ENCODE measurements at regions not wholly inside any gene's neighbourhood (a gene's known extent, or its start where the extent isn't known, plus 50 kb on each side); places are given as distances from the start of the nearest gene placed in this dataset.

DNA sequence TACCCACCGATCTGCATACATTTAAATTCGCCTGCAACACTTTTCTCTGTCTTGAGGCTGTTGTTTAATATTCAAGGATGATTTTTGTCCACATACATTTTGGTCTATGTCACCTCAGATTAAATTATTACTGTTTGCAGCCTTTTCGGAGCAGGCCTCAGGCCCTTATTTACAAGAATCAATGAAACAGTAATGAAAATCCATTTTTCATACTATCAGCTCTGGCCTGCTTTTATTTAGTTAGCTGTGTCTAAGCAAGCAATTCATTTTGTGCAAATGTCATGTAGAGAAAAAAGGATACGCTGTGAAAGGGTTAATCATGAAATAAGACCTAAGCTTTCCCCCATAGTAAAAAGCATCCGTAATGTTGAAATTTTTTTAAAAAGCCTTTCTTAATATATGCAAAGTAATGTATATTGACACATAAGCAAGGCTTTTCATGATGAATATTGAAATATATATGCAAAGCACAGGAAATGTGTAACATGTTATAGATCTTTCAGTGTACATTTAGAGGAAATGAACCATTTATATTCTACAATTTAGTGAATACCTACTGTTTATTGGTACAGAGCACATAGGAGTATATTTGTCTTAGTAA, 1135.3 kb upstream of the ZEB2 start:
- peak in 1 of 6 donors; percentile 38 for DNase-seq (ENCODE audit: low read depth in 4 of 6, low spot score in 6 of 6)
- no peaks in the 10 kb centered on the region for H3K4me1 ChIP-seq (ENCODE audit: control insufficient read depth, insufficient read depth, low read length)
- WGBS (ENCODE audit: insufficient coverage), result no CpG with 5 or more reads among the region's 5 CpGs
- H3K27me3 ChIP-seq (ENCODE audit: control insufficient read depth, insufficient read depth, low read length), result no peaks in the 10 kb centered on the region
- no peaks in the 10 kb centered on the region for H3K36me3 ChIP-seq (ENCODE audit: control insufficient read depth, insufficient read depth, low read length)
- no peaks in the 10 kb centered on the region for H3K9me3 ChIP-seq (ENCODE audit: control insufficient read depth, insufficient read depth, low read length)
- H3K4me3 ChIP-seq (ENCODE audit: low read depth, low read length), result no peak overlapping the region
- no peak overlapping the region for H3K27ac ChIP-seq (ENCODE audit: low read depth, low read length)

DNA sequence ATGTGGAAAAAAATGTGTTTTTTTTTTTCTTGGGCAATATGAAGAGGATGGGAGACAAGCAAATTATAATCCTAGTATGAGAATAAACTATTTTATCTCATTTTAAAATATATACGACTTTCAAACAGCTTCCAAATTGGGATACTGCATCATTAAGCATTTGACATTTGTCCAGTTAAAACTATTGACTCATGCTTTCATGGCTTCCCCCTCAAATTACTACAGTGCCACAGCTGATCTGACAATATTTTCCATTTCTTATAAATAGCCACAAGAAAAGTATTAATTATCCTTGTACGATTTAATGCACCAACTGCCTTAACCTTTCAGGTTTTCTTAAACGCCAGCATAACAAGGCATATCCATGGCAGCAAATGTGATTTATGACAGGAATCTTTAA, 1134.8 kb upstream of the ZEB2 start:
- no peaks in the 10 kb centered on the region for H3K36me3 ChIP-seq (ENCODE audit: control insufficient read depth, insufficient read depth, low read length)
- DNase-seq (ENCODE audit: low read depth in 4 of 6, low spot score in 6 of 6), result no peak
- H3K9me3 ChIP-seq (ENCODE audit: control insufficient read depth, insufficient read depth, low read length), result no peaks in the 10 kb centered on the region
- no peaks in the 10 kb centered on the region for H3K27me3 ChIP-seq (ENCODE audit: control insufficient read depth, insufficient read depth, low read length)
- H3K27ac ChIP-seq (ENCODE audit: low read depth, low read length), result no peak overlapping the region
- H3K4me3 ChIP-seq (ENCODE audit: low read depth, low read length), result no peak overlapping the region
- no CpG with 5 or more reads among the region's 3 CpGs for WGBS (ENCODE audit: insufficient coverage)
- no peaks in the 10 kb centered on the region for H3K4me1 ChIP-seq (ENCODE audit: control insufficient read depth, insufficient read depth, low read length)

DNA sequence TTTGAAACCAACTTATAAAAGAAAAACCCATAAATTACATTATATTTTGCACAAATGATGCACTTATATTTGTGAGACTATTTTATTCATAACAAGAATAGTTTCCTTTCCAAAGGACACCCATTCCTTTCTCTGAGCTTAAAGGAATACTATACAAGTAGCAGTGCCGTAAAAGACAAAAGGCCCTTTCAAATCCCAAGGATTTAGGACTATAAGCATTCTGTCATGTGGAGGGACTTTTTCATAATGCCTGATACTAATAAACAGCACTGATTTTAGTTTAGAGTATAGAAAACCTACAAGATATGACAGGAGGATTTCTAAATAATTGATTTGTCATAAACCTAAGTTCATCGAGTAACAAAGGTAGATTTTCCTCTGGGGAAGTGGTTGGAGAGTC, 1134.2 kb upstream of the ZEB2 start:
- Histone ChIP-seq H3K9me3 (ENCODE audit: control insufficient read depth, insufficient read depth, low read length) (no peaks in the 10 kb centered on the region), H3K27ac (ENCODE audit: low read depth, low read length) (no peak overlapping the region), H3K27me3 (ENCODE audit: control insufficient read depth, insufficient read depth, low read length) (no peaks in the 10 kb centered on the region), H3K4me1 (ENCODE audit: control insufficient read depth, insufficient read depth, low read length) (no peaks in the 10 kb centered on the region), H3K36me3 (ENCODE audit: control insufficient read depth, insufficient read depth, low read length) (no peaks in the 10 kb centered on the region), H3K4me3 (ENCODE audit: low read depth, low read length) (no peak overlapping the region)
- WGBS (ENCODE audit: insufficient coverage), result no CpG with 5 or more reads among the region's 2 CpGs
- DNase-seq (ENCODE audit: low read depth in 4 of 6, low spot score in 6 of 6), result no peak

DNA sequence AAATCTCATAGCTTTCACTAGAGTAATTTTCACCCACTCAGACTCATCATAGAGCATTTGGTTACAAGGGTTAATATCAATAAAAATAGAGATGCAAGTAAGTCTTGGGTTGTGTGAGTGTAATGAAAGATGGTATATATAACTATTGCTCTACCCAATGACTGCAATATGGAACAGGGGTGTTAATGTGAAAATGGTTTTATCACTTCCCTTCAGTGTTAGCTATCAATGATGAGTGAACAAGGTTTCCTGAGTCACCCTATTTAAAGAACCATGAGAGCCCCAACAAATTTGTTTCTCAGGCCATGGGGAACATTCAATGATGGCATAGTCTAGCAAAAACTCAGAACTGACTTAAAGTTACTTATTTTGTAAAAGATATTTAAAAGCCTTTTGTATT, 1133.6 kb upstream of the ZEB2 start:
- H3K9me3 ChIP-seq (ENCODE audit: control insufficient read depth, insufficient read depth, low read length), result no peaks in the 10 kb centered on the region
- no peaks in the 10 kb centered on the region for H3K36me3 ChIP-seq (ENCODE audit: control insufficient read depth, insufficient read depth, low read length)
- DNase-seq (ENCODE audit: low read depth in 4 of 6, low spot score in 6 of 6), result no peak
- H3K27ac ChIP-seq (ENCODE audit: low read depth, low read length), result no peak overlapping the region
- no peaks in the 10 kb centered on the region for H3K4me1 ChIP-seq (ENCODE audit: control insufficient read depth, insufficient read depth, low read length)
- no peak overlapping the region for H3K4me3 ChIP-seq (ENCODE audit: low read depth, low read length)
- no peaks in the 10 kb centered on the region for H3K27me3 ChIP-seq (ENCODE audit: control insufficient read depth, insufficient read depth, low read length)

DNA sequence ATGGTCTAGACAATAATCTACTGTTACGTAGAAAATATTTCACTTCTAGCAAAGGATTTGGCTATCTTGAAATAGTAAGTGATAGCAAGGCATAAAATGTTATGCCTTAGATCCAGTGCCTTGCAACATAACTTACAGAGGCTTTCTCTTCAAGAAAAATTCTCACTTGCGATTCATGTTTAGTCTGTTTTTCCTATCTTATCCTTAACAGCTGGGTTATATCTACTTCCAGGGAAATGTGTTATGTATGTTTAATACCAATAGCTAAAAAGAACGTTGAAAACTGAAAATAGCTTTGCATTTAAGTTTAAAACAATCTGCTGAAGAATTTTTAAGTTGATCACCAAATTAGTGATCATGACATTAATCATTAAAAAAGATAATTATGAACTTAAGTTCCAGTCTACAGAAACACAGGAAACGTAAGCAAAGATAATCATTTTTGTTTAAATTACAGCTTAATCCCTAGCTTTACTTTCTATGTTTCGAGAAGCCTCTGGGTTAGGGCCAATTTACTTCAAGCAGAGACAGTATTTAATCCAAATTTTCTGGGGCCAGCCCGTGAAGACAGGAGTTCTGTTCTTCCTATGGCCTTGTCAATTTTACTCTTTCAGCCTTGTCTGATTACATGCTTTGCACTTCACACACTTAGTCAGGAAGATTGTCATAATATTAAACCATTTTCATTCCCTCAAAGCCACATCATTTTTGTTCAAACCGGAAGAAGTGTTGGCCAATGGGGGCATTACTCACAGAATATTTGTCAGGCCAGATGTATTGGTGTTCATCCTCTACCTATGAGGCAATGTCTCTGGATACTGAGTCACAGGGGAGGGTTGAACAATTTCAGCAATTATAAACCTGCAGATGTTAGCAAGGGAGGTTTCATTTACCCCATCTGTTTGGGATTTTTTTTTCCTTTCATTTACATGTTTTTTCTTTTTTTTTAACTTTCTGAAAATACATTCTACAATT, 1132.9 kb upstream of the ZEB2 start:
- H3K27ac ChIP-seq (ENCODE audit: low read depth, low read length), result no peak overlapping the region

DNA sequence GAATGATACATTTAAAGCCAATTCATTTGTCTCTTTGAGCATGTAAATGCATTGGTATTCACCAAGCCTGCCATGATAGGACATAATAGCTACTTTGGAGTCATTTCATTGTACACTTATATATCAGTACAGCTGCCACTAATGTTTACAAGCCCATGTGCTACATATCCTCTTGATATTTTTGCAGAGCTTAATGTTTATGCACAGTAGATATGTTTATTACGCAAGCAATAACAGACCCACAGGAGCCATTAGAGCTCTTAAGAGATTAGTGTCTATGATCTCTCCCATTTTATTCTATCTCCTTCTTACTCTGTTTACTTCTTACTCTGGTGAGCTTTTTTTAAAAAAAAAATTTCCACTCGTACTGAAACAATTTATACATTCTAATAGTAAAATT, 1132.1 kb upstream of the ZEB2 start:
- H3K36me3 ChIP-seq (ENCODE audit: control insufficient read depth, insufficient read depth, low read length), result no peaks in the 10 kb centered on the region
- WGBS (ENCODE audit: insufficient coverage), result no CpG with 5 or more reads among the region's 2 CpGs
- H3K9me3 ChIP-seq (ENCODE audit: control insufficient read depth, insufficient read depth, low read length), result no peaks in the 10 kb centered on the region
- peak in 1 of 6 donors; percentile 28 for DNase-seq (ENCODE audit: low read depth in 4 of 6, low spot score in 6 of 6)
- no peaks in the 10 kb centered on the region for H3K4me1 ChIP-seq (ENCODE audit: control insufficient read depth, insufficient read depth, low read length)
- H3K4me3 ChIP-seq (ENCODE audit: low read depth, low read length), result no peak overlapping the region
- H3K27ac ChIP-seq (ENCODE audit: low read depth, low read length), result no peak overlapping the region
- no peaks in the 10 kb centered on the region for H3K27me3 ChIP-seq (ENCODE audit: control insufficient read depth, insufficient read depth, low read length)

More for the DNA sequence above, 1132.9 kb upstream of the ZEB2 start:
- no peaks in the 10 kb centered on the region for H3K9me3 ChIP-seq (ENCODE audit: control insufficient read depth, insufficient read depth, low read length)
- H3K36me3 ChIP-seq (ENCODE audit: control insufficient read depth, insufficient read depth, low read length), result no peaks in the 10 kb centered on the region
- no peaks in the 10 kb centered on the region for H3K4me1 ChIP-seq (ENCODE audit: control insufficient read depth, insufficient read depth, low read length)
- H3K4me3 ChIP-seq (ENCODE audit: low read depth, low read length), result no peak overlapping the region
- DNase-seq (ENCODE audit: low read depth in 4 of 6, low spot score in 6 of 6), result peak in 1 of 6 donors; percentile 15
- 82% methylated on average over 3 of the region's 7 CpGs for WGBS (ENCODE audit: insufficient coverage)
- no peaks in the 10 kb centered on the region for H3K27me3 ChIP-seq (ENCODE audit: control insufficient read depth, insufficient read depth, low read length)

DNA sequence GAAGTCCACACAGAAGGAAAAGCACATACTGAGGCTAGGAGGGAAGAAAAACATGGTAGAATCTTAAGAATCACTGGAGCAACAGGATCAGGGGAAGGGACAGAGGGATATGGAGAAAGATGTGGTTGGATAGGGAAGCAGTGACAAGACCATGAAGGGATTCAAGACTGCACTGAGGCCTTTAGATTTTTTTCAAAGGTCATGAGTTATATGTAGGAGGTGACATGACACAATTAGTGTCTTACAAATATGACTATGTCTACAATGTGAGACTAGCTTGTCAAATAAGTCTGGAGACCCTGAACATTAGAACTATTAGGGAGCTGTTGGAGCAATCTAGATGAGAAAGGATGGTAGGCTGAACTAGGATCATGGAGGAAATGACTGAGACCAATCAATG, 1130.3 kb upstream of the ZEB2 start:
- no peaks in the 10 kb centered on the region for H3K36me3 ChIP-seq (ENCODE audit: control insufficient read depth, insufficient read depth, low read length)
- no peaks in the 10 kb centered on the region for H3K9me3 ChIP-seq (ENCODE audit: control insufficient read depth, insufficient read depth, low read length)
- no peak overlapping the region for H3K27ac ChIP-seq (ENCODE audit: low read depth, low read length)
- no peaks in the 10 kb centered on the region for H3K4me1 ChIP-seq (ENCODE audit: control insufficient read depth, insufficient read depth, low read length)
- H3K27me3 ChIP-seq (ENCODE audit: control insufficient read depth, insufficient read depth, low read length), result no peaks in the 10 kb centered on the region
- DNase-seq (ENCODE audit: low read depth in 4 of 6, low spot score in 6 of 6), result no peak
- no peak overlapping the region for H3K4me3 ChIP-seq (ENCODE audit: low read depth, low read length)

DNA sequence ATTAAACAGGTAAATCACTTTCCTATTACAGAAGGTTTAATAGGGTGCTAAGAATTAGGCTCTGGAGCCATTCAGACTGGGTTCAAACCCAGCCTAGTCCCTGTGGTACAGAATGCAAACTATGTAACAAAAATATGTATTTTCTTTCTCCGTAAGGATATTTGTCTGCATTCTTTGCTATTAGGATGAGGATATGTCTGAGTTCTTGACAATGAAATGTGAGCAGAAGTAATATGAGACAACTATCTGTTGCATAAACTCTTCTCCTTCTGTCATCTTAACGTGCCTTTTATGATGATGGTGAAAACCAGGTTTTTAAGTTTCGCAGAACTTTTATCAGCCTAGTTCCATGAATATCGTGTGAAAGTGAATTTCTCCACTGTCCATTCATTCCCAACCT, 1129.1 kb upstream of the ZEB2 start:
- no peaks in the 10 kb centered on the region for H3K4me1 ChIP-seq (ENCODE audit: control insufficient read depth, insufficient read depth, low read length)
- no peaks in the 10 kb centered on the region for H3K9me3 ChIP-seq (ENCODE audit: control insufficient read depth, insufficient read depth, low read length)
- no peaks in the 10 kb centered on the region for H3K36me3 ChIP-seq (ENCODE audit: control insufficient read depth, insufficient read depth, low read length)
- no CpG with 5 or more reads among the region's 4 CpGs for WGBS (ENCODE audit: insufficient coverage)
- DNase-seq (ENCODE audit: low read depth in 4 of 6, low spot score in 6 of 6), result no peak
- H3K4me3 ChIP-seq (ENCODE audit: low read depth, low read length), result no peak overlapping the region
- H3K27ac ChIP-seq (ENCODE audit: low read depth, low read length), result no peak overlapping the region
- H3K27me3 ChIP-seq (ENCODE audit: control insufficient read depth, insufficient read depth, low read length), result no peaks in the 10 kb centered on the region

DNA sequence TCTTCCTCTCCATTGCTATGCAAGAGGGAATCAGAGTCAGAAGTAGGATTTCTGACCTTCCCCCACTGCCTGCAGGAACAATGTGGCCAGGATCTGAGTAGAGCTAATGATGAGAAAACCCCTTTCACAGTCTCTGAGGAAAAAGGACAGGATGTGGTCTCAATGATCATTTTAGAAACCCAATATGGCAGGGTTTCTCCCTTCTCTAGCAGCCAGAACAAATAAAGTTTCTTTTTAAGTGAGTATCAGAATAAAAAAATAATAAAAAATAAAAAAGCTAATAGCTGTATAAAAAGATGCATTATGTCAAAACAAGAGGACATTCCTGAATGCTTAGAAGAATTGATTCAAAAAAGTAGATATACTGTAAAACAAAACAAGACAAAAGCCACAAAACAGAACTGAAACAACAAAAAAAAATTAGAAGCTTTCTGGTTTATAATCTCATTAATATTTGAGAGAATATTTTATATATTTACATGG, 1124.9 kb upstream of the ZEB2 start:
- H3K27me3 ChIP-seq (ENCODE audit: control insufficient read depth, insufficient read depth, low read length), result no peaks in the 10 kb centered on the region
- H3K9me3 ChIP-seq (ENCODE audit: control insufficient read depth, insufficient read depth, low read length), result no peaks in the 10 kb centered on the region
- no peaks in the 10 kb centered on the region for H3K36me3 ChIP-seq (ENCODE audit: control insufficient read depth, insufficient read depth, low read length)
- DNase-seq (ENCODE audit: low read depth in 4 of 6, low spot score in 6 of 6), result no peak
- H3K4me3 ChIP-seq (ENCODE audit: low read depth, low read length), result no peak overlapping the region
- no peaks in the 10 kb centered on the region for H3K4me1 ChIP-seq (ENCODE audit: control insufficient read depth, insufficient read depth, low read length)
- H3K27ac ChIP-seq (ENCODE audit: low read depth, low read length), result no peak overlapping the region

DNA sequence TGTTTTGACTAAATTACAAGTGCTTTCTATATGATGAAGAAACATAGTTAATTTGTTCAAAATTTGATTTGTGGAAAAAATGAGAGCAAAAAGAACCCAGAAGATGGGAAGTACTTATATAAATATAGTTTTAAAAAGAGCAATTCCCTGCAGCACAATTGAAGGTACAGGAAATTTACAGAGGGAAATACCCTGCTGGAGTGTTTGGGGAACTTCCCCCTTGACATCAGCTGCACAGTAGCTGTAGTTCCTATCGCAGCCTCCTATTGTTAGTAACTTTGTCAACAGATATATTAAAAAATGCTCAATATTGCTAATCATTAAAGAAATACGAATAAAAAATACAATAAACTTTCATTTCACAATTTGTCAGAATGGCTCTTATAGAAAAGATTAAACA, 1118.8 kb upstream of the ZEB2 start:
- Histone ChIP-seq H3K4me3 (ENCODE audit: low read depth, low read length) (no peak overlapping the region), H3K36me3 (ENCODE audit: control insufficient read depth, insufficient read depth, low read length) (no peaks in the 10 kb centered on the region), H3K27ac (ENCODE audit: low read depth, low read length) (no peak overlapping the region), H3K9me3 (ENCODE audit: control insufficient read depth, insufficient read depth, low read length) (no peaks in the 10 kb centered on the region), H3K4me1 (ENCODE audit: control insufficient read depth, insufficient read depth, low read length) (no peaks in the 10 kb centered on the region), H3K27me3 (ENCODE audit: control insufficient read depth, insufficient read depth, low read length) (no peaks in the 10 kb centered on the region)
- no peak for DNase-seq (ENCODE audit: low read depth in 4 of 6, low spot score in 6 of 6)
- WGBS (ENCODE audit: insufficient coverage), result no CpG with 5 or more reads among the region's 2 CpGs
